HG03175 (cell line): ENCODE measurements at regions not wholly inside any gene's neighbourhood (a gene's known extent, or its start where the extent isn't known, plus 50 kb on each side); places are given as distances from the start of the nearest gene placed in this dataset.
"Not testable (repeated sequence)": the region's sequence is repeated elsewhere in the genome, so short reads cannot be mapped to it uniquely, and the experiment has no call there.

Source experiments
- ATAC-seq: cut with Tn5 transposase; IDR thresholded peaks from one replicate; pipeline ENCODE4 v1.9.1; 2021; ENCODE audit warnings: mild to moderate bottlenecking, moderate library complexity; ENCODE audit not compliant: unreplicated experiment

- ATAC-seq: no peak
These were observed 1350.0 kb downstream of the ADGRL3 start for GRCh38 chr4:62550121-62550520.

DNA sequence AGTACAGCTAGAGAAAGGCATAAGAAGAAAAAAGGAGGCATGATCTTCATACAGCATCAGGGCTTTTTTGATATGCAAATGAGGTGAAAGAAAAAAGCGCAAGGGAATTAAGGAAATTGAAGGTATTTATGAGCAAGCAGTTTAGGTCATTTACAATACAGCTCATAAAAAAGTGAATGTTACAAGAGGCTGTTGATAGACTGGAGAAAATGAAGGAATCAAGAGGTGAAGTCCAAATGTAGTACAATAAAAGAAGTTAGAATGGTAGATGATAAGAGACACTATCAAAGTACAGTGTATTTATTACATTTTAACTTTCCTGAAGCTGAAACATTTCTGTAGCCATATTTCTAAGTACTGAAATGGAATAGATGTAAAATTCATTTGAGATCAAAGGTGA, 1349.5 kb downstream of the ADGRL3 start:
- no peak for ATAC-seq

DNA sequence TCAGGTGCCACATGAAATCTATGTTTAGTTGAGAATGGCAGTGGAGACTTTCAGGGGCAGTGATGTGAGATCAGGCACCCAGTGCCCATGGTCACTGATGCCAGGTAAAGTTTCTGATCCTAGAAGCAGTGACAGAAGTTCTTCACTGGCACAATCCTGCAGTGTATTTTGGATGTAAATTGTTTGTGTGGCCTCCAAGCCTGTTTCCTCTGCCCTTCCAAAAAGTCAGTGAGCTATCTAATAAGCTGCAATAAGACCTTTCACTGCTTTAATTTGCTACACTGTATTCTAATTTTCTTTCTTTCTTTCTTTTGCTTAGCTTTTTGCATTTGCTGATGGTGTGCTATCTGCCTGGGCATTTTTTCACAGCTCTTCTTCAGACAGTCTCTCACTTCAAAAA, 1348.6 kb downstream of the ADGRL3 start:
- ATAC-seq: no peak

DNA sequence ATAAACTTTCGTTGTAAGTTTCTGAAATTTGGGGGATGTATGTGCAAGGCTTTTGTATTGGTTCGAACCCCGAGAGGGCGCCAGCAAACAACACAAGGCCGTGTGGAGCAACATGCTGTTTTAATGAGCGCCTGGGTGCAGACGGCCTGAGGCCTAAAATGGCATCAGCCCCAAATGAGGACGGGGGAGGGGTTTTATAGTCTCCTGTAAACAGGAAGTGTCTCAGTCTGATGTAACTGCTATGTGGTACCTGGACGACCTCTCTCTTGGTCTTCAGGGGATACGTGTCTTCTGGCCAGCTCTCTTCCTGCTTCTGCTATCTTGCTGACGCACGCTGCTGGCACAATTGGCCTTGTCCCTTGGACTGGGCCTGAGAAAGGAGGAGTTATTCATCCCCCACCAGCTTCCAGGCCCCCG, 1348.0 kb downstream of the ADGRL3 start:
- no peak for ATAC-seq

DNA sequence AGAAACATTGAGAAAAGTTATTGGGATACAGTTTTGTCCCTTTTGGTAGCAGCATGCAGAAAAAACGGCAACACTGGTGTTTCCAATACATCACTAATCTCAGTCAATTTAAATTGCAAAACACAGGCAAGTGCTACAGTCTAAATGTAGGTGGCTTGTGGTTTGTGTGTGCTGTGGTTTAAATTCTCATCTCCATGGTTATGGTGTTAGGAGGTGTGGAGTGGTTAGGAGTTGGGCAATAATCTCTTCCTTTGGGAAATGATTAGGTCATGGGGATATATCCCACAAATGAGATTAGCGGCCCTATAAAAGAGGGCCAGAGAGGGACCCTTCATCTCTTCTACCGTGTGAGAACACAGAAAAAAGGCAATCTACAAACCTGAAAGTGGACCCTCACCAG, 1344.3 kb downstream of the ADGRL3 start:
- ATAC-seq: no peak

DNA sequence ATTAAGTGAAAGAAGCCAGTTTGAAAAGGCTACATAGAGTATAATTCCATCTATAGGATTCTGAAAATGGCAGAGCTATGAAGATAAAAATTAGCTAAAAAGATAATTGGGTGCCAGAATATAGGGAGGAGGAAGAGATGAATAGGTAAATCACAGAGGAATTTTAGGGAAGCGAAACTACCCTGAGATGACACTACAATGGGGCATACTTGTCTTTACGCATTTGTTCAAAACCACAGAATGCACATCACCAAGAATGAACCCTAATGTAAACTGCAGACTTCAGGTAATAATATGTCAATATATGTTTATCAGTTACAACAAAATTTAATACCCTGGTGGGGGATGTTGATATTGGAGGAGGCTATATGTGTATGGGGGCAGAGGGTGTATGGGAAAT, 1342.9 kb downstream of the ADGRL3 start:
- ATAC-seq: no peak

DNA sequence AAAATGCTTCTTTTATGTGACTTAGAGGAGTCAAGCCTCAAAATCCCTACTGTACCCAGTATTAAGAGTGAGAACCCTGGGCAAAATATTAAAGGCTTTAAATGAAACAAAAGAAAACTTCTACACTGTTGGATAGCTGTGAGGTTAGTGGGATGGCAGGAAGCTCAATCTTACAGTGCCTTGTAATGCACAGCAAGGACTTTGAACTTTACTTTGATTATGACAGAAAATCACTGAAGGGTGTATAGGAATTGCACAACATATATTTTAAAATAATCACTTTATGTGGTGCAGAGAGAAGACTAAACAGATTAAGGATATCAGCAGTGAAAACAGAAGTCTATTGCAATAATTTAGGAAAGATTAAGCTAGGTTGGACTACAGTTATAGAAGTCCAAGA, 1333.4 kb downstream of the ADGRL3 start:
- no peak for ATAC-seq

DNA sequence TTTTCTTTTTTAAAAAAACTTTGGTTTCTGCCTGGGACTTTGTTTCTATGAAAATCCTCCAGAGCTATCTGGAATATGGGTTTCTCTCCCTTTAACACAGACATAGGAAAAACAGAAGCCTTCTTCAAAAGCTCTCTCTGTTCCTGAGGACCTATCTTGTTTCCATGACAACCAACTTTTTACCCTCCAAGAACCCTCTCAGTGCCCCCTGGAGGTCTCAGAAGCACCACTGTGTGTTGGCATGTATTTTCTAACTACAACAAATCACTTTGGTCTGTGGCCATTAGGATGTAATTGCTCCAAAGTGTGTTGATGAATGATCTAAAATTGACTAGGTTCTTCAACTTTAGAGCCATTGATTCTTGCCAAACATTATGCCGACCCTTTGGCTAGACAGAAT, 1331.6 kb downstream of the ADGRL3 start:
- no peak for ATAC-seq

- ATAC-seq: no peak
These were observed 1331.1 kb downstream of the ADGRL3 start for GRCh38 chr4:62531264-62531663.

DNA sequence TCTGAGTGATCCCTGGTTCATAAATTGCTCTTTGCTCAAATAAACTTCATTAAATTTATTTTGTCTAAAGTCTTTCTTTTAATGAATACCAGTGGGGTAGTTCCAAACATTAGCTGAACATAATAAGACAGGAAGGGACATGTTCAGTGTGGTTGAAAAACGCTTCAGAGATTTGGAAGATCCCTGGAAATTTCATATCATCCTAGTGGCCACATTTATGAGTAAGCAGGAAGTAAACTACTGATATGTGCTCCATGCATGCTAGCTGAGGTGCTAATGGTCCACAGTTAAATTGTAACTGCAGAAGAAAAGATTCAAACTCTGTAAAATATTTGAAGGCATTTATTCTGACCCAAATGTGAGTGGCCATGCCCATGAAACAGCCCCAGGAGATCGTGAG, 1328.7 kb downstream of the ADGRL3 start:
- no peak for ATAC-seq

DNA sequence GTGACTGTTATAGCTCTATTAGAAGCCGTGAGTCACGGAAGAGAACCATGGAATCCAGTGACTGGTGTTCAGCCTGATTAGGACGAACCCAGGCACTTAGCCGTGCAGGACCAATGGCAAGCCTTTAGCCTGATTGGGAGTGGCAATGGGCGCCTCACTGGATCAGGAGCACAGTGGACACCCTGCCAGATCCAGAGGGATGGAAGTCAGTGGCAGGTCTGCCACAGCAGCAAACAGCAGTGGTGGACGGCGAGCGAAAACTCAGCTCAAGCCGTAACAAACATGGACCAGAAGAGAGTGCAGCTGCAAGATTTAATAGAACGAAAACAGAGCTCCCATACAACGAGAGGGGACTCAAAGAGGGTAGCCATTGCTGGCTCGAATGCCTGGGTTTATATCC, 1326.5 kb downstream of the ADGRL3 start:
- no peak for ATAC-seq

DNA sequence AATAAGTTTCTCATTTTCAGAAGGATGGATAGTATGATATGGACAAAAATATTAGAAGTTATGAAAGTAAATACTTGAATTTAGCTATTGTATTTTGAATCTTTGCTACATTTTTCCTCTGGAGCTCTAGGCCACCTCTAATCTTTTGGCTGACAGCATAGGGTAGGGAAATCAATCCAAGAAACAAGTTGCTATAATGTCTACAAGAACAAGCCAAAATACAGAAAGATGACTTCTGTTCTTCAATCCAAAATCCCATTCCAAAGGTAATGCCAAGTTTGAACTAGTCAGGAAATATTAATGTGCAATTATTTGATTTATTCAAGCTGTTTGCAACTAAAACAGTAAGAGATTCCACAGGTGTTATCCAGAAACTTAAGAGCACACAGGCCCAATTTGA, 1323.1 kb downstream of the ADGRL3 start:
- ATAC-seq: no peak

DNA sequence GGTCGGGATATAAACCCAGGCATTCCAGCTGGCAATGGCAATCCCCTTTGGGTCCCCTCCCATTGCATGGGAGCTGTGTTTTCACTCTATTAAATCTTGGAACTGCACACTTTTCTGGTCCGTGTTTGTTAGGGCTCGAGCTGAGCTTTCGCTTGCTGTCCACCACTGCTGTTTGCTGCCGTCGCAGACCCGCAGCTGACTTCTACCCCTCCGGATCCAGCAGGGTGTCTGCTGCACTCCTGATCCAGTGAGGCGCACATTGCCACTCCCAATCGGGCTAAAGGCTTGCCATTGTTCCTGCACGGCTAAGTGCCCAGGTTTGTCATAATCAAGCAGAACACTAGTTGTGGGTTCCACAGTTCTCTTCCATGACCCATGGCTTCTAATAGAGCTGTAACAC, 1322.1 kb downstream of the ADGRL3 start:
- ATAC-seq: no peak

GRCh38 chr4:62517716-62518115, 1317.6 kb downstream of the ADGRL3 start:
- ATAC-seq: no peak

DNA sequence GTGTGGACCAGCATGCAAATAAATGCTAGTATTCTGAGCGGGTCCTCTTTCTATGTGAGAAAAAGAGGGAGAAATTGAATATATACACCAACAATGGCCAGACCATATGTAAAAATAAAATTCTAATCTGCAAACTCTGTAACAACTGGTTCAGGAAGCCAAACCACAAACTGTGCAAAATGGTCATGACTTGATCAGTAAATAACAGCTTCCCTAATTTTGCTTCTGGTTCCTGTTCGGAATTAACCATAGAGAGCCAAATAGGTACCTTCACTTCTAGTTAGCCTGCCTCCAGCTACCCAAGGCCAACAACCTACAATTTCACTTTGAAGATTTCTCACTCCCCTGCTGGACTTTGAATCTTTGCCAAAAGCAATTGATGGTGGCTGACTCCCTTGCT, 1313.2 kb downstream of the ADGRL3 start:
- no peak for ATAC-seq

DNA sequence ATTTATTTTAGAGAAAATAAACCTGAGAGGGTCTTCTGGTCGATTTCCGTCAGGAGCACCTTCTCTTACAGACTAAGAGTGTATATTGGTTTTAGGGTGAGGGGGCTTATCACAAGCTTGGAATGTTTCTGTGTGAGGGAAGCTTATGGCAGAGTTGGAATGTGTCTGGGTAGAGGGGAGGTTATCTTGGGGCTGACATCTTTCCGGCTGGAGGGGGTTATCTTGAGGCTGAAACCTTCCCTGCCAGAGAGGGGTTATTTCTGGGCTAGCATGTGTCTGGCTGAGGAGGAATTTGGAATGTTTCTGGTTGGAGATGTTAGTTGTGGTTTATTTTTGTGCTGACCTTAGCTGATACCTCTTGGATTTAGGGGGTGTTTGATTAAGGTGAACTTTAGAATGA, 1312.1 kb downstream of the ADGRL3 start:
- no peak for ATAC-seq

- no peak for ATAC-seq
These were observed 1310.1 kb downstream of the ADGRL3 start for GRCh38 chr4:62510228-62510627.

DNA sequence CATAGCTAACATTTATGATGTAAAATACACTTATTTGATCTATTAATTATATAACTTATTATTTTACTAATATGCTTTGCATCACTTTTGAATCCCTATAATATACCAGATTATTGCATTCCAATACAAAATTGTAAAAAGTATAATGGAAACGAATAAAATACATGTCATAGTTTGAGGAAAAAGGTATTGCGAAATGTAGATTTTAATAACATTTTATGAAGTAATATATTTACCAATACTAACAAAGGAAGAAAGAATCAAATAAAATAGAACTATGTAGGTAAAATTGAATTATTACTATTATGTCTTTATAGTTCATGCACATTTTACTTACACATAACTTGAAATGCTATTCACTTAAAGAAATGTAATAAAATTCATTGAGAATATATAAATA, 1300.2 kb downstream of the ADGRL3 start:
- no peak for ATAC-seq

- ATAC-seq: no peak
These were observed 1294.9 kb downstream of the ADGRL3 start for GRCh38 chr4:62495032-62495431.

DNA sequence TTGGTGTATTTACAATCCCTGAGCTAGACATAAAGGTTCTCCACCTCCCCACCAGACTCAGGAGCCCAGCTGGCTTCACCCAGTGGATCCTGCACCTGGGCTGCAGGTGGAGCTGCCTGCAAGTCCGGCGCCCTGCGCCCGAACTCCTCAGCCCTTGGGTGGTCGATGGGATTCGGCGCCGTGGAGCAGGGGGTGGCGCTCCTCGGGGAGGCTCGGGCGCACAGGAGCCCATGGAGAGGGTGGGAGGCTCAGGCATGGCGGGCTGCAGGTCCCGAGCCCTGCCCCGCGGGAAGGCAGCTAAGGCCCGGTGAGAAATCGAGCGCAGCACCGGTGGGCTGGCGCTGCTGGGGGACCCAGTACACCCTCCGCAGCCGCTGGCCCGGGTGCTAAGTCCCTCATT, 1291.6 kb downstream of the ADGRL3 start:
- not testable (repeated sequence) for ATAC-seq

GRCh38 chr4:62490635-62491034, 1290.5 kb downstream of the ADGRL3 start:
- no peak for ATAC-seq

GRCh38 chr4:62487016-62487415, 1286.9 kb downstream of the ADGRL3 start:
- ATAC-seq: no peak

DNA sequence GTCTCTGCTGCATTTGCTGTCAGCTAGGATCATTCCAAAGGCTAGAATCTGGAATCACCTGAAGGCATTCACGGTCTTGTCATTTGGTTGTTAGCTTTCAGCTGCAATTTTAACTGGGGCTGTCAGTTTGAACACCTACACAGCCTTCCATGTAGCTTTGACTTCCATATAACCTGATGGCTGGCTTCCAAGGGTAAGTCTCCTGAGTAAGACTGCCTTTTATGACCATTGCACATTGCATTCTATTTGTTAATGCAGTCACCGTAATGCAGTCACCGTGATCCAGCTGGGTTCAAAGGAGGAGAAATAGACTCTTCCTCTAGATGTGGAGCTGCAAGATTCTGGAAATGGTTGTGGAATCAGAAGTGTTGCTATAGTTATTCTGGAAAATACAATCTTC, 1284.2 kb downstream of the ADGRL3 start:
- no peak for ATAC-seq

- no peak for ATAC-seq
These were observed 1282.2 kb downstream of the ADGRL3 start for GRCh38 chr4:62482355-62482754.
